ENCODE measurements at regions not wholly inside any gene's neighbourhood (a gene's known extent, or its start where the extent isn't known, plus 50 kb on each side); places are given as distances from the start of the nearest gene placed in this dataset.

DNA sequence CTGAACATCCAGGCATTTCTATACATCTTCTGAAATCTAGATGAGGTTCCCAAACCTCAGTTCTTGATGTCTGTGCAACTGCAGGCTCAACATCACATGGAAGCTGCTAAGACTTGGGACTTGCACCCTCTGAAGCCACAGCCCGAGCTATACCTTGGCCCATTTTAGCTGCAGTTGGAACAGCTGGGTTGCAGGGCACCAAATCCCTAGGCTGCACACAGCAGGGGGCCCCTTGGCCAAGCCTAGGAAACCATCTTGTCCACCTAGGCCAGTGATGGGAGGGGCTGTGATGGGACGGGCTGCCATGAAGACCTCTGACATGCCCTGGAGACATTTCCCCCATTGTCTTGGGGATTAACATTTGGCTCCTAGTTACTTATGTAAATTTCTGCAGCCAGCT is 415.8 kb upstream of the SUCLG2 start:
- TF ChIP-seq, protein P1, sequence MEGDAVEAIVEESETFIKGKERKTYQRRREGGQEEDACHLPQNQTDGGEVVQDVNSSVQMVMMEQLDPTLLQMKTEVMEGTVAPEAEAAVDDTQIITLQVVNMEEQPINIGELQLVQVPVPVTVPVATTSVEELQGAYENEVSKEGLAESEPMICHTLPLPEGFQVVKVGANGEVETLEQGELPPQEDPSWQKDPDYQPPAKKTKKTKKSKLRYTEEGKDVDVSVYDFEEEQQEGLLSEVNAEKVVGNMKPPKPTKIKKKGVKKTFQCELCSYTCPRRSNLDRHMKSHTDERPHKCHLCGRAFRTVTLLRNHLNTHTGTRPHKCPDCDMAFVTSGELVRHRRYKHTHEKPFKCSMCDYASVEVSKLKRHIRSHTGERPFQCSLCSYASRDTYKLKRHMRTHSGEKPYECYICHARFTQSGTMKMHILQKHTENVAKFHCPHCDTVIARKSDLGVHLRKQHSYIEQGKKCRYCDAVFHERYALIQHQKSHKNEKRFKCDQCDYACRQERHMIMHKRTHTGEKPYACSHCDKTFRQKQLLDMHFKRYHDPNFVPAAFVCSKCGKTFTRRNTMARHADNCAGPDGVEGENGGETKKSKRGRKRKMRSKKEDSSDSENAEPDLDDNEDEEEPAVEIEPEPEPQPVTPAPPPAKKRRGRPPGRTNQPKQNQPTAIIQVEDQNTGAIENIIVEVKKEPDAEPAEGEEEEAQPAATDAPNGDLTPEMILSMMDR (IDR thresholded peaks at IDR 0.05), result no peak
- TF ChIP-seq EP300 (IDR thresholded peaks at IDR 0.05) (no peak), POLR2A (IDR thresholded peaks at IDR 0.05) (no peak)

All from ovary (tissue), 3 donors.